CMK (cell line): ENCODE measurements at regions not wholly inside any gene's neighbourhood (a gene's known extent, or its start where the extent isn't known, plus 50 kb on each side); places are given as distances from the start of the nearest gene placed in this dataset.
"Not testable (repeated sequence)": the region's sequence is repeated elsewhere in the genome, so short reads cannot be mapped to it uniquely, and the experiment has no call there.

Experiments used
- DNase-seq: peaks from one replicate; pipeline ENCODE4 v3.0.0-alpha.2; 2010; ENCODE audit warnings: low read depth

- no peak for DNase-seq
Measured at GRCh38 chr2:146392631-146393030, 1452.2 kb upstream of the ACVR2A start.

GRCh38 chr2:146392186-146392585 lies 1452.6 kb upstream of the ACVR2A start:
- no peak for DNase-seq

- no peak for DNase-seq
Measured at GRCh38 chr2:146388757-146389156, 1456.1 kb upstream of the ACVR2A start.

GRCh38 chr2:146386096-146386495 lies 1458.7 kb upstream of the ACVR2A start:
- no peak for DNase-seq

- no peak for DNase-seq
Measured at GRCh38 chr2:146385031-146385430, 1459.8 kb upstream of the ACVR2A start.

DNA sequence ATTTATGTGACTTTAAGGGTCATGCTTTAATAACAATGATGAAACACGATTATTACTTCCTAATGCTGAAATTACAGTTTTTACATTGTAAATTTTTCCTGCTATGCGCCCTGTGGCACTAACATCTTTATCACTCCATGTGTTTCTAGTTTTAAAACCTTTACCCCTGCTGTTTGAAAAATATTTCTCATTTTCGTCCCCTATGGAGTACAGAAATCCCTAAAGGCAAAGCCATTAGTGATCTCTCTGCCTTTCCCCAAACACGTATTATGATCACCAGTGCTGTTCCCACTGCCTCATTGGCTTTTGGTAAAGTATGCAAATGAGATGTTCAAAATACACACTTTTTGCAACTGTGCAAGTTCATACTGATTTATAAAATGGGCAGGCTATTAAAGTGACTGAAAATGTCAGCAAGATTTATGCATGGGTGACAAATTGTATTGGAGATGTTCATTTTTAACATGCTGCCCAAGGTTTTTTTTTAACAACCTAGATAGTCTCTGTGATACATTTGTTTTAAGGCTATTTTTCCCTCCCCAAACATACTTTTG lies 1468.2 kb upstream of the ACVR2A start:
- no peak for DNase-seq

GRCh38 chr2:146374505-146374904 lies 1470.3 kb upstream of the ACVR2A start:
- DNase-seq: no peak

- DNase-seq: not testable (repeated sequence)
Measured at GRCh38 chr2:146371364-146371763, 1473.5 kb upstream of the ACVR2A start.

- DNase-seq: no peak
Measured at GRCh38 chr2:146370826-146371225, 1474.0 kb upstream of the ACVR2A start.

DNA sequence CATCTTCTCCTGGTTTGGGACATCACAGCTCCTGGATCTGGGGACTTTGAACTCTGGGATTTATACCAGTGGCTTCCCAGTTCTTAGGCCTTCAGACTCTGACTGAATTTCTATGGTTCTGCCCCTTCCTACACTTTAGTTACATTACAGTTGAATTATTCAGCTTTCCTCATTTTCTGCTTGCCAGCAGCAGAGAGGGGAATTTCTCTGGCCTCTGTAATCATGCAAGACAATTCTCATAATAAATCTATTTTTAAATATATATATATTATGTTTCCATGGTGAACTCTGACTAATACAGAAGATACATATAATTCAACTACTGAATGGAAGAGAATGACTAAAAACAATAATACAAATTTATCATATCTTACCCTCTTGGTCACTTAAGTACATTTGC lies 1478.6 kb upstream of the ACVR2A start:
- no peak for DNase-seq

- DNase-seq: no peak
Measured at GRCh38 chr2:146365041-146365440, 1479.8 kb upstream of the ACVR2A start.

DNA sequence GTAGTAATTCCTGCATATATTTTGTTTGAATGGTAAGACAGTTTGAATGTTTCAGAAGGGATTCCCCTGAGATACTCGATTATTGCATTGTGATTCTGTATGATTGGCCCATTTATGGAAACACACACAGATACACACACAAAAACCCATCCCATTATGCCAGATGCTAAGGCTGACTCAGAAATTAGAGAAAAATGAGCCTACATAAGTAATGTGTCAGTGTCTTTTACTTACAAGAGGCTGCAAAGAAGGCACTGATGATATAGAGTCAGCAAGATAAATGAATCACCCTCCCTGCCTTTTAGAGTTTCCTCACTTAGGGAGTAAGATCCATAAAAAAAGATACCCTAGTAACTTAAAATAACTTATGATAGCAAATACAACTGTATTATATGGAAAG lies 1481.1 kb upstream of the ACVR2A start:
- no peak for DNase-seq

DNA sequence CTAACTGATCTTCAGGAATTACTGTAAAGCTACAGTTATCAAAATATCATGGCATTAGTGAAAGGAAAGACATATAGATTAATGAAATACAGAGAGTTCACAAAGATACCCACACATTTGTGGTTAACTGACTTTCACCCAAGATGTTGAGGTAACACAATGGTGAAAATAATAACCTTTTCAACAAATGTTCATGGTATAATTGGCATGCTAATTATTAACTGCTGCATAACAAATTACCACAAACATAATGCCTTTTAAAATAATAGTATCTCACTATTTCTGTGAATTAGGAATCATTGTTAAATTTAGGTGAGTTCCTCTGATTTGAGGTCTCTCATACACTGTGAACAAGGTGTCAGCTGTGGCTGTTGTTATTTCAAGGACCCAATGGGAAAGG lies 1493.1 kb upstream of the ACVR2A start:
- no peak for DNase-seq

DNA sequence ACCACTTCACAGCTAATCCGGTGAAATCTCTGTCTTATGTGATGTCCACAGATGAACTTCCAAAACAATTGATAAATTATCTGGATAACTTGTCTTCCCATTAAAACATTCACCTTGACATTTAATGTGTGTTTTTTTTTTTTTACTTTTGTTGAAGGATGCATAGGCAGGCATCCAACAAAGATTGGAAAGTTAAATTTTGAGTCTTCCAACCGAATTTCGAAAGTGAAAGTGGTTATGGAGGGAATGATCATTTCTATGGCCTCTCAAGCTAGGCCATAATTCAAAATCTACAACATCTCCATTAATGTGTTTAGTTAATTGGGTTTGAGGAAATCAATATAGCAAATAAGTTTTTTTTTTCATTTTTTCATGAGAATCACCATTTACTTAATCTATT lies 1495.5 kb upstream of the ACVR2A start:
- no peak for DNase-seq

DNA sequence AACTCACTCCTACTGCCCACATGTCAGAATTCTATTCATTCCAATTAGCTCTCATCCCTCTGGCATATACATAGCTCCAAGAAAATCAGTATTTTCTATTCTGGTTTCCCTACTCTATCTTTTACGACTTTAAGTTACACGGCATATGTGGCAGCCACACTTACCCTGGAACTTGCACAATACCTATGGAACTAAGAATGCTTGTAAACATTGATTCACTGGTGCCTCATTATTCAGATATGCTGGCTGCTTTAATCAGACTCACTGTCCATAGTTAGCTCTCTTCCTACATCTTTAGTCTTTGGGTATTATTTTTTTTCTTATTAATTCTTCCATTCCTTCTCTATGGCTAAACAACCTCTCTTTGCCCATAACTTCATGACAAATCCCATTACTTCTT lies 1519.9 kb upstream of the ACVR2A start:
- no peak for DNase-seq

- no peak for DNase-seq
Measured at GRCh38 chr2:146323564-146323963, 1521.3 kb upstream of the ACVR2A start.

- no peak for DNase-seq
Measured at GRCh38 chr2:146321175-146321574, 1523.7 kb upstream of the ACVR2A start.

DNA sequence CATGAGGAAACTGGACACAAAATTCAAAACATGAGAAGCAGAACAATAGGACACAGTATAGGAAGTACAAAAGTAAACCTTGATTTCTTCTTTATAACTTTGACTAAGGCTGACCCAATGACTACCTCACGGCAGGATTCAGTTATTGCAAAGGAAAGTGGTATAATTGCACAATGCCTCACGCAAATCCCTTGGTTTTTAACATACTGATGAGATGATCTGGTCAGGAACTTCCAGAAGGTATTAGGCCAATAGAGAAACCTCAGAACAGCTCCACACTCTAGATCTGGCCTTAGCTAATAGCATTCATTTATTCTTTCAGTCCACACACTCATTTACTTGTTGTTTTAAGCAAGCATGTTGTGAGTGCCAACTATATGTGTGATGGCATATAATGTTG lies 1526.9 kb upstream of the ACVR2A start:
- DNase-seq: no peak

- no peak for DNase-seq
Measured at GRCh38 chr2:146312899-146313298, 1531.9 kb upstream of the ACVR2A start.

DNA sequence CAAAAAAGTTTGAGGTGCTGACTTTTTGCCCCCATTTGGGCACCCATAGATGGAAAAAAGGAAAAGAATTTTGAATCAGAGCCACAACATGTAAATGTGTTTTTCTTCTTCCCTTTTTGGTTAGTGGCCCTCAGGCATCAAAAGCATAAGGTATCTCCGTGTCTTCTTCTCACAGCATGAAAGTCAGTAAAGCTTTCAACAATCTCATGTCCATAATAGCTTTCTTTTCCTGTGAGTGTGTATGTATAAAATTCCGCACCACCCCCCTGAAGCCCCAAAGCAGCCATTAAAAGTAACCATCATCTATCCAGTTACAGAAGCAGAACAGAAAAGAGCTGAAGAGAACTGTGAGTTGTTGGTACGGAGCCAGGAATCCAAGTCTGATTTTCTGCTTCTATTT lies 1539.7 kb upstream of the ACVR2A start:
- no peak for DNase-seq

DNA sequence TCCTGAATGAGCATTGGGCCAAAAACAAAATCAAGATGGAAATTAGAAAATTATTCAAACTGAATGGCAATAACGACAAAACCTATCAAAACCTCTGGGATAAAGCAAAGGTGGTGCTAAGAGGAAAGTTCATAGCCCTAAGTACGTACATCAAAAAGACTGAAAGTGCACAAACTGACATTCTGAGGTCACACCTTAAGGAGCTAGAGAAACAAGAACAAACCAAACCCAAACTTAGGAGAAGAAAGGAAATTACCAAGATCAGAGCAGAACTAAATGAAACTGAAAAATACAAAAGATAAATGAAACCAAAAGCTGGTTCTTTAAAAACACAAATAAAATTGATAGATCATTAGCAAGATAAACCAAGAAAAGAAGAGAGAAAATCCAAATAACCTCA lies 1543.5 kb upstream of the ACVR2A start:
- DNase-seq: no peak

DNA sequence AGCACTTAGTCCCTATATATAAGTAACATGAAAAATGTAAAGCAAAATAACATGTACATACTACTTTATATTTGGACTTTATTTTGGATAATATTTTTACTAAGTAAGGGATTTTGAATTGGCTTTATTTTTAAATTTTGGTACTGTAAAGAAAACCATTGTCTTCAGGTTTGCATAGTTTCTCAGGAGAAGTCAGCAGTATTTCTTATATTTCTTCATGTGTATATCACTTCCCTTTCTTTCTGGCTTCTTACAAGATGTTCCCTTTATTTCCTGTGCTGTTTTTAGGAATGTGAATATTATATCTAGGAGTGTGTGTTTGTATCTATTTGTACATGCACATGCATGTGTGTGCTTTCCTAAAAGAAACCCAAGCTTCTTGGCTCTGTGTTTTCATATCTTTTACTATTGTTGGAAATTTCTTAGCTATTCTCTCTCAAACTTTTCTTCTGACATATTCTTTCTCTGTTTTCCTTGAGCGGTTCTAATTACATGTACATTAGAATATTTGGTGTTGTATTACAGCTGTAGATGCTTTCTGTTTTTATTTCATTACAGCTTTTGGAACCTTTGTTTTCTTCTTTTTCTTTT lies 1549.7 kb upstream of the ACVR2A start:
- DNase-seq: no peak

DNA sequence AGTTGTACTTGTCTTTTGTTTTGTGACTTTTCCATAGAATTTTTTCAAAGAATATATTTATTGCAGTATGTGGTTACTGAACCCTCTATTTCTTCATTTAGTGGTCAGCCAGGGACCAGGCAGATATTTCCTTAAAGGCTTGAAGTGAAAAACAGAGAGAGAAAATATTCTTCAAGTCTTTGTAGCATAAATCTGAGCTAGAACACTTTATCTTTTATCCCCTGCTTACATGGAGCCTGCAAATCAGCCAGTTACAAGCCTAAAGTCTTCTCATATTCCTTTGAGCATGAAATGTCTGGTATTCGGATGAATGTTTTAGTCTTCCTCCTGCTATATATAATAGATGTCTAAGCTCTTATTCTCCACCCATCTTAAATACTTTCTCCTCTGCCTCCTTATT lies 1557.5 kb upstream of the ACVR2A start:
- no peak for DNase-seq

DNA sequence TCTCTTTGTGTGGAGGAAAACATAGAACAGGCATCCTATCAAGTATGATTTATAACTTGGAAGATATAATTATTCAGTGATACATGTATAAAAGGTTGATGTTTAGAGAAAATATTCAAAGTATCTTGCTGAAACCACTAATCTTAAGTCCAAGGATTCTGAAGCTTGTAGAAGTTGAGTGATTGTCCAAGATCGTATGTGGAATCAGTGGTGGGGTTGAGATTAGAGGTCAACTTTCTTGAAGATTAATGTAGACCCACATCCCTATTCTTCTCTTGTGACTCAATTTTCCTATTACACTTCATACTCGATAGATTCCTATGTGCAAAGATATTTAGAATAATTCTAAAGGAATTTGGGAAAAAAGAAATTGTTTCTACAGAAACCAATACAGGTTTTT lies 1565.9 kb upstream of the ACVR2A start:
- DNase-seq: no peak
